GM19328 (cell line): ENCODE measurements at regions not wholly inside any gene's neighbourhood (a gene's known extent, or its start where the extent isn't known, plus 50 kb on each side); places are given as distances from the start of the nearest gene placed in this dataset.

Experiments
- ATAC-seq: cut with Tn5 transposase; IDR thresholded peaks from one replicate; pipeline ENCODE4 v1.9.1; 2021; ENCODE audit warnings: mild to moderate bottlenecking, moderate library complexity; ENCODE audit not compliant: unreplicated experiment

DNA sequence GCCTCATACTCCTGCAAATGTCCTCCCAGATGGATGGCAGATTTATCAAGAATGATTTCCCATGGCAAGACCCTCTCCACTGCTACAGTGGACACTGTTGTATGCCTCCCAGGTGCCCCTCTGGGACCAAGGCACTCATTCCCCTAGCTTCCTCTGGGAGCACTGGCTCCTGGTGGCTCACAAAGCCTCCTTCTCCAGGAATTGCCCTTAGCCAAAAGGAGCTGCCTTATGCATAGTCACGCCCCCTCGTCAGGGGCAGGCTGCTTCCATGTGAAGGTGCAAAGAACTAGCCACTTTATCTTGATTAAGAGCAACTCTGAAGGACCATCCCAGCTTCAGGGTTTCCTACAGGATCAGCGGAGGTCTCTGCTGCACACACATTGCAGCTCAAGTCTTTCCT, 358.1 kb downstream of the CDK5RAP2 start:
- ATAC-seq: no peak

DNA sequence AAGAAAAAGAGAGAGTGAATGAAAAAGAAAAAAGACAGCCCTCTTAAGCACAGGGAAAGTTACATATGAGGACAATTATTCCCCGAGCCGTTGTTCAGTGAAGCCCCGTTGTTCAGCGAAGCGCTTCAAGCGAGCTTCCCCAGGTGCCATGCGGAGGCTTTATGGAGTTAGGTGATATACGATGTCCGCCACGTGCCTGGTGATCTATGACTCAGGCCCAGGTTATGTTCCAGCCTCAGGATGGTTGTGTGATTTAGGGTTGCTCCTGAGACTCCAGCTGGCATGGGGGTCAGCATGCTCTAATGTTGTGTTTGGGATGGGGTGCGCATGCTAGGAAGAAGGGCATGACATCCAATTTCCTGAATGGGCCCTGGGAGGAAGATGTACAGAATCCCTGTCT, 365.6 kb downstream of the CDK5RAP2 start:
- no peak for ATAC-seq

DNA sequence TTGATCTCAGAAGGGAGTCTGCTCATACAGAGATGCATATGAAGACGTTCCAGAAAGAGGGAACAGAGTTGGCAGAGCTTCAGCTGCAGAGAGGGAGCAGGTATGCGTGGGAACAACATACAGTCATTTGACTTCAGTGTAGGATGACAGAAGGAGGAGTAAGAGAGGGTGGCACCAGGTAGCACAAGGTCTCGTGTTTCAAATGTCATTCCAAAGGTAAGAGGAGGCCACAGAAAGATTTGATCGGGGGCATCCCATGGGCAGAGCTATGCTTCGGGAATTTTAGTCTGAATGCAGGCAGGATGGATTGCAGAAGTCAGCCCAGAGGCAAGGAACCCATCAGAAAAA, 367.1 kb downstream of the CDK5RAP2 start:
- no peak for ATAC-seq

DNA sequence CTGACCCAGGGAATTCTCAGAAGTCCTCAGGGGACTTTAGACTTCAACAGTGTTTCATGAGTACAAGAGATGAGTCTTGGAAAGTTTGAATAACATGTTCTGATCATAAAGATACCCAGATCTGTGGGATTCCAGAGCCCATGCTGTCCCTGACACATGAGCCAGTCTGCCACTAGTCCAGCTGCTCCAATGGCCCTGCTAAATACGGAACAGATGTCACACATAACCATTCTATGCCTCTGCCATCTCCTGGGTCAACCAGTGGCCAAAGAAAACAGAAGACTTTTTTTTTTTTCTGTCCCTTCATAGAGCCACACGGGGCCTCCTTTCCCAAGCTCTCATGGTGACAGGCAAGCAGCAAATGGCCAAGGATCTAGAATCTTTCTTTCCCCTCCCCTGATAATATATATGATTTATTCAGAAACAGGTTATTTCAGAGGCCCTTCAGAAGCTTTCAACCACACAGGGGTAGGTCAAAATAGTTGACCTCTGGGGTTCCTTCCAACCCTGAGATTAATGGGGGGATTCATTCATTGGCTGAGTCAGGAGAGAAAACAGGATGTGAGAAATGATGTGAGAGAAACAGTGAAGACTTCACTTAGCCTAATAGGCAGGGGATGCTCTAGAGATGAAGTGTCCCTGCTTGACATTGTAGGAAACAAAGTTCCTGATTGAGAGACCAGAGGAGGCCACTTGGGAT, 367.7 kb downstream of the CDK5RAP2 start:
- no peak for ATAC-seq

GRCh38 chr9:120210274-120210673, 369.7 kb downstream of the CDK5RAP2 start:
- no peak for ATAC-seq

DNA sequence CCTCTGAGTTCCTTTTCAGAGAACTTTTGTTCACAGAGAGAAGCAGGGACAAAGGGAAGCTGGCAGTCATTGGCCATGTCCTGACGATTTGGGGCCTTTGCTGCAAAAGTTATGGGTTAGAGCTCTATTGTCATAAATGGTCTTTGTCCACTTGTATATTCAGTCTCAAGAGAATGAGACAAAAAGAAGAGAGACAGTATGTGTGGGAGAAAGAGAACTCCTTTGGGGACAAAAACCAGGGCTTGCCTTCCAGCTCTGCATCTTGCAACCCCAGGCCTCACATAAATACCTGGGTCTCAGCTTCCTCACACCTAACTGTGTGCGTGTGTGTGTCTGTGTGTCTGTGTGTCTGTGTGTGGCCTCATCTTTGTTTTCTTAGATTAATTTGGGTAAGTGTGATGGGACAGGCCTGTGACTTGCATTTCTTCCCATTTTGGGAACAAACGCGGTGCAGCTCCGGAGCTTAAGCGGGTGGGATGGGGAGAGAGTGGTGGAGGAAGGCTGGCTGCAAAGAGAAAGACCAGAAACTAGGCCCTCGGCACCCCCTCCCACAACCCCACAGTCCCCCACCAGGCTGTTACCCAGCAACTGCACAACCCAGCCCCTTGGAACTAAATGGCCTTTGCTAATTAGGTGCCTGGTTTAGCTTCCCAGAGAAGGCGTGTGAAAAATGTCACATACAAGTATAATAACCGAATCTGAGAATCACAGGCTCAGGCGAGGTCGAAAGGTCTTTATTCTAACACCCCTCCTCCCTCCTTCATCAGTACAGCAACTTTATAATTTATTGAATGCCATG, 376.9 kb downstream of the CDK5RAP2 start:
- ATAC-seq: no peak

- no peak for ATAC-seq
Observed at GRCh38 chr9:120198027-120198426, 381.9 kb downstream of the CDK5RAP2 start.

DNA sequence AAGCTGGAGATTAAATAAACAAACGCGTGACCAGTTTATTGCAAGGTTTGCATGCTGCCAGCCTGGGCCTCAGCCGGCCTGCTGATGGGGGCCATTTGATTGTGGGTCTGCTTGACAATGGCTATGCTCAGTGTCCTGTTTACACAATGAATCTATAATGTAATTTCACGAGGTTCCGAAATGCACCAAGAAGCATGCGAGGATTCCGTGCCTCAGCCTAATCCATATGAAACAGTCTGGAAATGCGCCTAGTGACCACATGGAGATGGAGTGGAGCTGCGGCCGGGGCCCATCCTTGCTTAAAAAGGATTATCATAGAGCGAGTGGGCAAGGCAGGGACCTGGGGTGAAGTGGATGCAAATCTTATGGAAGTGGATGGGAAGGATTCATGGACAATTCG, 382.4 kb downstream of the CDK5RAP2 start:
- ATAC-seq: no peak

DNA sequence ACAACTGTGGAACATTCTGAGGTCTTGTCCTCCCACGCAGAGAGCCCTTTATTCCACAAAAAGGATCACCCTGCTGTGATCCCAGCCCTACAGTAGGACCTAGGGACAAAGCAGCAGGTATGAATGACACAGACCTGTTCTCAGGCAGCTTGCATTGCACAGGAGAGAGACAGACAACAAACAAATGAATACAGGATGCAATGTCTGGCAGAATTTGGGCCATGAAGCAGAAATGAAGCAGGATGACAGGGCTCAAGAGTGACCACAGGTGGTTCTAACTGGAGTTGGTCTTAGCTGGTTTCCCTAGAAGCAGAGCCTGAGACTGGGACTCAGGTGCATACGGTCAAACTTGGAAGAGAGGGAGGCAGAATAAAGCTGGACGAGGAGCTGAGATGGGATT, 388.8 kb downstream of the CDK5RAP2 start:
- ATAC-seq: no peak

- ATAC-seq: no peak
Observed at GRCh38 chr9:120187758-120188157, 392.2 kb downstream of the CDK5RAP2 start.

DNA sequence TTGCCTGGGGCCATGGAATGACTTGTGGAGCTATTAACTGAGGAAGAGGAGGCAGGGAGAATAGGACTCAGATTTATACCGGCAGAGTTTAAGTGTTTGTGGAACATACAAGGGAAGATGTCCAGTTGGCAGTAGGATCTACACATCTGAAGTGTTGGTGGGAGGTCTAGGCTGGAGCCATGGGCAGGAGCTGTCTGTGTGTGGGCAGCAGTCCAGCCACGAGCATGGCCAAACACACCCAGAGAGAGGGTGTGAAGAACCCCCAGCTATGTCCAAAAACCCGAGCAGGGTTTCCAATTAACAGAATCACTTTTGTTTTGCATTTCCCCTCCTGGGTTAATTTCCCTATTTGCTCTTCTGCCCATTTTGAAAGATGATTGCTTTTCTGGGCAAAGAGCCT, 393.7 kb downstream of the CDK5RAP2 start:
- ATAC-seq: no peak

DNA sequence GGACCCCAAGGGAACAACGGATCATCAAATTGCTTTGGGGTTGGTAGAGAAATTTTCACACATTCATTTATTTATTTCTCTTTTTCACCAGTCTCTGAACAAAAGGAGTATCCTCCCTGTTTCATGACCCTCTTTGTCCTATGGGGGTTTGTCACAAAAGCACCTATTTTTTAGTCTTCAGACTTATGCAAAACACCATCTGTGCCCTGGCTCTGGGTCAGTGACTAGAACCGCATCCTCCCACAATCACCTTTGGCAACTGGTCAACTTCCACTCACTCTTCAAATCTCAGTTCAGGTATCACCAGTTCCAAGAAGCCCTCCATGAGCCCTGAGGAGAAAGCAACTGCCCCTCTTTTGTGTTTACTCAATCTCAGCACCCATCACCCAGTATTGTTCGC, 395.7 kb downstream of the CDK5RAP2 start:
- ATAC-seq: no peak

DNA sequence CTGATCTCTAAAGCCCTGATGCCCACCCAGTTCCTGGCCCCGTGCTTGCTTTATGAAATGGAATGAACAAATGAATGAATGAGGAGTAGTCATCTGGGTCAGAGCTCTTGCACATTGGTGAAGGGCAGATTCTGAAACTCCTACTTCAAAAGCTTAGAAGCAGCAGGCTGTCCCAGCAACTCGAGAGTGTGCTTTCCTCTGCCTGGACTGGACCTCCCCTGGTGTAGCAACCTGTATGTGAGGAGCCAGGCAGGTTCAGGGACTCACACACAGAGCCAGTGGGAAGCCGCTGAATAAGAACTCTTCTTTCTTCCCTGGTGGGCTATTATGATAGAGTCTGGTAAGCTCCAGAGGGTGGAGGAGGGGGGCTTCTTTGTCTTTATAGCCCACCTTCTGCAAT, 396.4 kb downstream of the CDK5RAP2 start:
- no peak for ATAC-seq

- no peak for ATAC-seq
Observed at GRCh38 chr9:120182011-120182410, 398.0 kb downstream of the CDK5RAP2 start.

GRCh38 chr9:120177121-120177520, 402.8 kb downstream of the CDK5RAP2 start:
- ATAC-seq: no peak

GRCh38 chr9:120175031-120175430, 404.9 kb downstream of the CDK5RAP2 start:
- ATAC-seq: no peak

DNA sequence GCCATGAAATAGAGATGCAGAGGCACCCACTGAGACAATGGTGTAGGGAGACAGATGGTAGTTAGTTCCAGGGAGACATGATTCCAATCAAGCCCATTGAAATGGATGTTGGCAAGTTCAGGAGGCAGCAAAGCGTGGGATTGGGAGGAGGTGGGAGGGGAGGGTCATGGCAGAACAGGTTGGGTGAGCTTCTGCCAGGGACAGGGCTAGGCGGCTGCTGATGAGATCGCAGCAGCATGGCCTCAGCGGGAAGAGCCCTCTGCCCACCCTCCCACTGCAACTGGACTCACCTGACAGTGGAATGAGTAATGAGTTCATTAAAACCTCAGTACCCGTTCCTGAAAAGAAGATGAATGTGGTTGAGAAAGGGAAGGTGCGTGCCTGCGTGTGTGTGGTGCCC, 418.2 kb downstream of the CDK5RAP2 start:
- ATAC-seq: no peak

DNA sequence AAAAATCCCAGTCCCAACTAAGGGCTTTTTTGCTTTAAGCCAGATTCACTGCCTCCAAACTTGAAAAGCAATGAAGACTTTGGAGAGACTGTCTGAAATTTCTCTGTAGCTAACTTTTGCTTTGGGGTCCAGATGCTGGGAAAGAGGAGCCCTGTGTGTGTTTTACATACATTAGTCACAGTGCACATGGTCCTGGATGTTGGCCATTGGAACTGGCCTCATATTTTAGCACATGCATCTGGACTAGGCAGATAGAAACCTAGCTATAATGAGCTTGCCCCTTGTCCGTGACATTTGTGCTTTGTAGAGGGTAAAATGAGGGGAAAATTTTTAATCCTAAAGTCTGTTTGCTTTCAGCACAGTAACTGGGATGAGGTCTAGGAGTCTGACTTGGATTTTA, 421.7 kb downstream of the CDK5RAP2 start:
- ATAC-seq: no peak

GRCh38 chr9:120156376-120156775, 423.6 kb downstream of the CDK5RAP2 start:
- ATAC-seq: no peak

GRCh38 chr9:120153258-120153657, 426.7 kb downstream of the CDK5RAP2 start:
- no peak for ATAC-seq

DNA sequence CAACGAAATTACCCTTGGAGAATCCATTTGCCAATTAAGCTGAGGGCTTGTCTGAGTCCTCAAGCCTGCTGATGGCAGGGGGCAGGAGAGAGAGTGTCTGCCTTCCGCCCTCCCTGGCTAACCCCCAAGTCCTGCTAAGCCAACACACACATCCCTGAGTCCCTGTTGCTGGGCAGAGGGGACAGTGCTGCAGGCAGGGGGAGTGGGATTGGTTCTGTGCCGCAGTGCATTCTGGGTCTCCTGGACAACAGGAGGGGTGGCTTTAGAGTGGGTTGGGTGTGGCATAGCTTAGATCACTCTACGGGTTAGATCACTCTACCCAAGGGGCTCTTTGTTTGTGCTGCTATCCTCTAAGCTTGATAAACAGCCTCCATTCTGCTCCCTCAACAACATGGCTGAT, 427.7 kb downstream of the CDK5RAP2 start:
- ATAC-seq: no peak

- ATAC-seq: no peak
Observed at GRCh38 chr9:120151806-120152205, 428.2 kb downstream of the CDK5RAP2 start.

- no peak for ATAC-seq
Observed at GRCh38 chr9:120151149-120151548, 428.8 kb downstream of the CDK5RAP2 start.
